ENCODE measurements at regions not wholly inside any gene's neighbourhood (a gene's known extent, or its start where the extent isn't known, plus 50 kb on each side); places are given as distances from the start of the nearest gene placed in this dataset.

DNA sequence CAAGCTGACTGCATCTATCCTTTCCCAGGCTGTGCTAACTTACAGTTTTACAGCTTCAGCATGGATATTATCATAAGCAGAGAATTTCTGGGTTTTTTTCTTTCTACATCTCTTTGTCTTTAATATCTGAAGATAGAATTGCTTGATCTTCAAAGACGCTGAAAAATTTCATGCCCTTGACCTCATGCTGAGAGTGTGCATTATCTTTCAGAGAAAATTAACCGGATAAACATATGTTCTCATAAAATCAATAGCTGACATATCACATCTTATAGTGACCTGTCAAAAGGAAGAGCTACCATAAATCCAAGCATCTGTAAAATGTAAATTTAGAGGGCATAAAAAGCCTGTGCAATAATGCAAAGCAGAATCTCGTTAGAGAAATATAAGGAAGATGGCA is 1704.1 kb upstream of the FLRT2 start:
- TF ChIP-seq POLR2AphosphoS5 (IDR thresholded peaks at IDR 0.05; ENCODE audit: low read depth, low read length) (no peak), FOXP2 (optimal IDR thresholded peaks at IDR 0.05; ENCODE audit: borderline replicate concordance, extremely low read depth, extremely low read length, insufficient read depth) (no peak), TAF1 (IDR thresholded peaks at IDR 0.05; ENCODE audit: borderline replicate concordance, insufficient read depth, low read length) (no peak), SIN3A (IDR thresholded peaks at IDR 0.05; ENCODE audit: borderline replicate concordance, insufficient read depth, low read length) (no peak)
- TF ChIP-seq, protein P1, sequence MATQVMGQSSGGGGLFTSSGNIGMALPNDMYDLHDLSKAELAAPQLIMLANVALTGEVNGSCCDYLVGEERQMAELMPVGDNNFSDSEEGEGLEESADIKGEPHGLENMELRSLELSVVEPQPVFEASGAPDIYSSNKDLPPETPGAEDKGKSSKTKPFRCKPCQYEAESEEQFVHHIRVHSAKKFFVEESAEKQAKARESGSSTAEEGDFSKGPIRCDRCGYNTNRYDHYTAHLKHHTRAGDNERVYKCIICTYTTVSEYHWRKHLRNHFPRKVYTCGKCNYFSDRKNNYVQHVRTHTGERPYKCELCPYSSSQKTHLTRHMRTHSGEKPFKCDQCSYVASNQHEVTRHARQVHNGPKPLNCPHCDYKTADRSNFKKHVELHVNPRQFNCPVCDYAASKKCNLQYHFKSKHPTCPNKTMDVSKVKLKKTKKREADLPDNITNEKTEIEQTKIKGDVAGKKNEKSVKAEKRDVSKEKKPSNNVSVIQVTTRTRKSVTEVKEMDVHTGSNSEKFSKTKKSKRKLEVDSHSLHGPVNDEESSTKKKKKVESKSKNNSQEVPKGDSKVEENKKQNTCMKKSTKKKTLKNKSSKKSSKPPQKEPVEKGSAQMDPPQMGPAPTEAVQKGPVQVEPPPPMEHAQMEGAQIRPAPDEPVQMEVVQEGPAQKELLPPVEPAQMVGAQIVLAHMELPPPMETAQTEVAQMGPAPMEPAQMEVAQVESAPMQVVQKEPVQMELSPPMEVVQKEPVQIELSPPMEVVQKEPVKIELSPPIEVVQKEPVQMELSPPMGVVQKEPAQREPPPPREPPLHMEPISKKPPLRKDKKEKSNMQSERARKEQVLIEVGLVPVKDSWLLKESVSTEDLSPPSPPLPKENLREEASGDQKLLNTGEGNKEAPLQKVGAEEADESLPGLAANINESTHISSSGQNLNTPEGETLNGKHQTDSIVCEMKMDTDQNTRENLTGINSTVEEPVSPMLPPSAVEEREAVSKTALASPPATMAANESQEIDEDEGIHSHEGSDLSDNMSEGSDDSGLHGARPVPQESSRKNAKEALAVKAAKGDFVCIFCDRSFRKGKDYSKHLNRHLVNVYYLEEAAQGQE (IDR thresholded peaks at IDR 0.05; ENCODE audit: insufficient read depth in 1 of 2, low read depth in 2 of 2, low read length in 2 of 2), result no peak

DNA sequence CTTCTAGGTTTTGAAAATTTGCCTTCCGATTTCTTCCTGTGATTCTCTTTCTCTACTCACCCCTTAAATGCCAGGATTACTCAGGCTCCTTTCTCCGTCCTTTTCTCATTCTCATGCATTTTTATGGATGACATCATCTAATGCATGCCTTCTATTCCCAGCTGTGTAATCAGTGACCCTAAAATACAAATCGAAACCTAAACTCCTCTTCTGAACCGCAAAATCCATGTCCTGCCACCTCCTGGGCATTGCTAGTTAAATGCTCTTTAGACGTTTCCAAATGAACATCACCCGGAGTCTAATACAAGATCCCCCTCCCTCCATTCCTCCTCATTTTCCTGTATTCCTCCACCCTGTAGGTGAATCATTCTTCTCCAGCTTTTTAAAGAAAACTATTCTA is 1703.1 kb upstream of the FLRT2 start:
- TF ChIP-seq, protein P1 (IDR thresholded peaks at IDR 0.05; ENCODE audit: insufficient read depth in 1 of 2, low read depth in 2 of 2, low read length in 2 of 2), result no peak
- TF ChIP-seq POLR2AphosphoS5 (IDR thresholded peaks at IDR 0.05; ENCODE audit: low read depth, low read length) (no peak), SIN3A (IDR thresholded peaks at IDR 0.05; ENCODE audit: borderline replicate concordance, insufficient read depth, low read length) (no peak), TAF1 (IDR thresholded peaks at IDR 0.05; ENCODE audit: borderline replicate concordance, insufficient read depth, low read length) (no peak), FOXP2 (optimal IDR thresholded peaks at IDR 0.05; ENCODE audit: borderline replicate concordance, extremely low read depth, extremely low read length, insufficient read depth) (no peak)

DNA sequence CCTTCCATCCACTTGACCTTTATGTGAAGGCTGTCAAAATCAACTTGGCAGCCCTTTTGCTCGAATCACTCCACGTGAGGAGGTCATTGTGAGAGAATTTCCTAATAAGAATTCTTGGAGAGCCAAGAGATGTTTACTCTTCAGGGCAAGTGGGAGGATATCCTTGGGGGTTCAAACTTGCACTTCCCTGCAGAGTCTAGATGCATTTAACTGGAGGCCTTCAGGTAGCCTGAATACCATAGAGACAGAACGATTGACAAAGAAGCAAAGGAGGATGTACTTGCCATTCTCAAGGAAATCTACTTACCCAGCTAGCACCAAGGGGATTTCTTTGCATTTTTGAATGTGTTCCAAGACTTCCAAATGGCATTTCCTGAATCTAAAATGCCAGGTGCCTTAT is 1702.6 kb upstream of the FLRT2 start:
- TF ChIP-seq SIN3A (IDR thresholded peaks at IDR 0.05; ENCODE audit: borderline replicate concordance, insufficient read depth, low read length) (no peak), TAF1 (IDR thresholded peaks at IDR 0.05; ENCODE audit: borderline replicate concordance, insufficient read depth, low read length) (no peak), POLR2AphosphoS5 (IDR thresholded peaks at IDR 0.05; ENCODE audit: low read depth, low read length) (no peak), FOXP2 (optimal IDR thresholded peaks at IDR 0.05; ENCODE audit: borderline replicate concordance, extremely low read depth, extremely low read length, insufficient read depth) (no peak)
- TF ChIP-seq, protein P1 (IDR thresholded peaks at IDR 0.05; ENCODE audit: insufficient read depth in 1 of 2, low read depth in 2 of 2, low read length in 2 of 2), result no peak

DNA sequence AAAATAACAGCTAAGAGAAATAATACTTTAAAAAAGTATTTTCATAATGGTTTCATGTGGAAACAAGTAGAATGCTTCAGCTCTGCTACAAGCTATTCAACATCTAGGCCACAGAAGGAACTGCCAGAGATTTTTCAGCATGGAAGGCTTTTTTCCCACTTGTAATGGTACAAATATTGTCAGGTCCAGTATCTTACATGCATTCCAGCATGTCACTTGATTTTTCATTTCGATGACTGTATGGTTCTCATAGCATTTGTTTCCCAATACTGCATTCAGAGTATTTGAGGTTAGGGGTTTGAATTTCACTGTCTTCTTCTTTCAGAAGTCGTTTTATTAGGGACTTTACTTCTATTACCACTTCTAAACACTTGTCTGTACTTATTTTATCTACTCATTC is 1701.5 kb upstream of the FLRT2 start:
- TF ChIP-seq FOXP2 (optimal IDR thresholded peaks at IDR 0.05; ENCODE audit: borderline replicate concordance, extremely low read depth, extremely low read length, insufficient read depth) (no peak), SIN3A (IDR thresholded peaks at IDR 0.05; ENCODE audit: borderline replicate concordance, insufficient read depth, low read length) (no peak), TAF1 (IDR thresholded peaks at IDR 0.05; ENCODE audit: borderline replicate concordance, insufficient read depth, low read length) (no peak)
- TF ChIP-seq, protein P1 (IDR thresholded peaks at IDR 0.05; ENCODE audit: insufficient read depth in 1 of 2, low read depth in 2 of 2, low read length in 2 of 2), result no peak

DNA sequence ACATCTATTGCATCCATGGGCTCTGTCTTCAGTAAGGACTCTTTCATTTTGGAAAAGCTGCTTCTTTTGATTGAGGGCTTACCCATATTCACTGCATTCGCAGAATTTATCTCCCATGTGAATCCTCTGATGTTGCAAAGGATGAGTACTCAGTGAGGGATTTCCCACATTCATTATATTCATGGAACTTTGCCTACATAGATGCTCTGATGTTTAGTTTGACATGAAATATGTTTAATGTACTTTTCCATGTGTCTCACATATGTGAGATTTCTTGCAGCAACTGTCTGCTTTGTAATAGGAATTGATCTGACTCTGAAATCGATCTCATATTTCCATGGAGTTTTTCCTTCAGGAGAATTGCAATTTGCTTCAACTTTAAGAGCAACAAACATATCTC is 1699.6 kb upstream of the FLRT2 start:
- TF ChIP-seq TAF1 (IDR thresholded peaks at IDR 0.05; ENCODE audit: borderline replicate concordance, insufficient read depth, low read length) (no peak), POLR2AphosphoS5 (IDR thresholded peaks at IDR 0.05; ENCODE audit: low read depth, low read length) (no peak), SIN3A (IDR thresholded peaks at IDR 0.05; ENCODE audit: borderline replicate concordance, insufficient read depth, low read length) (no peak), FOXP2 (optimal IDR thresholded peaks at IDR 0.05; ENCODE audit: borderline replicate concordance, extremely low read depth, extremely low read length, insufficient read depth) (no peak)
- TF ChIP-seq, protein P1 (IDR thresholded peaks at IDR 0.05; ENCODE audit: insufficient read depth in 1 of 2, low read depth in 2 of 2, low read length in 2 of 2), result no peak
